Body of pancreas (tissue), 4 donors: ENCODE measurements at regions not wholly inside any gene's neighbourhood (a gene's known extent, or its start where the extent isn't known, plus 50 kb on each side); places are given as distances from the start of the nearest gene placed in this dataset.

Source experiments
- POLR2A ChIP-seq, 3 donors: fragments of 450-650 bp; IDR thresholded peaks; one replicate each; pipeline ENCODE4 v1.6.1; 2016; ENCODE audit warnings: antibody characterized with exemption in 3 of 3, mild to moderate bottlenecking in 2 of 3
- TF ChIP-seq, protein P1 (sequence below), 7 experiments: fragments of 450-650 bp in 4 of 7; fragments of 200-600 bp in 3 of 7; sonication (generic) in 3 of 7; IDR thresholded peaks; one replicate each; pipeline ENCODE4 v1.5.1; 2016 to 2019; ENCODE audit warnings: antibody characterized with exemption in 7 of 7

DNA sequence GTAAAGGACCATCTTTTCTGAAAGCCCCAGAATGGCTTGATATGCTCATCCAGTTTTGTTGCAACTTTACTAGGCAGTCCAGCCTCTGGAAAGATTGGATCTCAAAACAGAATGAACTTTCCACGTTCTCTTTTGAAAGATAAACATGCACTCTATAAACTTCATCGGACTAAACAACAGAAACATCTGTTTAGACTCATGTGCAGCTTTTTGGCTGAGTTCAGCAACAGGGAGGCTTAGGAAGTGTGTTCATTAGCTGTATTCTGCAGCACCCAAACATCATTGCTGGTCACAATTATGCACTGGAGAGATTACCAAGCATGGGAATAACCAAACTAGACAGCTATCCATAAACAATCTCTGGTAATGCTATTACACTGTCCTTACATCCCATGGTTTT, 180.5 kb downstream of the TENT5A start:
- TF ChIP-seq, protein P1, sequence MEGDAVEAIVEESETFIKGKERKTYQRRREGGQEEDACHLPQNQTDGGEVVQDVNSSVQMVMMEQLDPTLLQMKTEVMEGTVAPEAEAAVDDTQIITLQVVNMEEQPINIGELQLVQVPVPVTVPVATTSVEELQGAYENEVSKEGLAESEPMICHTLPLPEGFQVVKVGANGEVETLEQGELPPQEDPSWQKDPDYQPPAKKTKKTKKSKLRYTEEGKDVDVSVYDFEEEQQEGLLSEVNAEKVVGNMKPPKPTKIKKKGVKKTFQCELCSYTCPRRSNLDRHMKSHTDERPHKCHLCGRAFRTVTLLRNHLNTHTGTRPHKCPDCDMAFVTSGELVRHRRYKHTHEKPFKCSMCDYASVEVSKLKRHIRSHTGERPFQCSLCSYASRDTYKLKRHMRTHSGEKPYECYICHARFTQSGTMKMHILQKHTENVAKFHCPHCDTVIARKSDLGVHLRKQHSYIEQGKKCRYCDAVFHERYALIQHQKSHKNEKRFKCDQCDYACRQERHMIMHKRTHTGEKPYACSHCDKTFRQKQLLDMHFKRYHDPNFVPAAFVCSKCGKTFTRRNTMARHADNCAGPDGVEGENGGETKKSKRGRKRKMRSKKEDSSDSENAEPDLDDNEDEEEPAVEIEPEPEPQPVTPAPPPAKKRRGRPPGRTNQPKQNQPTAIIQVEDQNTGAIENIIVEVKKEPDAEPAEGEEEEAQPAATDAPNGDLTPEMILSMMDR (IDR thresholded peaks at IDR 0.05): no peak
- no peak for TF ChIP-seq POLR2A (IDR thresholded peaks at IDR 0.05)
